Esophagus muscularis mucosa (tissue), 4 donors: ENCODE measurements at regions not wholly inside any gene's neighbourhood (a gene's known extent, or its start where the extent isn't known, plus 50 kb on each side); places are given as distances from the start of the nearest gene placed in this dataset.

Experiments used
- DNase-seq: peaks from one replicate; pipeline ENCODE4 v3.0.0-alpha.2; 2017; ENCODE audit errors: extremely low spot score
- H3K27ac ChIP-seq, 4 donors: fragments of 200-600 bp; sonication (generic); replicated peaks in 1 of 4; 1 replicate in 3 of 4; 2 replicates in 1 of 4; pipeline ENCODE4 v1.5.1; 2016 to 2019; ENCODE audit warnings: mild to moderate bottlenecking in 1 of 4
- H3K27me3 ChIP-seq, 4 donors: fragments of 200-600 bp; sonication (generic); one replicate each; pipeline versions ENCODE4 v1.5.1 to v1.6.0; 2016 to 2019
- H3K36me3 ChIP-seq, 4 donors: fragments of 200-600 bp; sonication (generic); one replicate each; pipeline ENCODE4 v1.5.1; 2016 to 2019
- H3K4me1 ChIP-seq, 4 donors: fragments of 200-600 bp; sonication (generic); one replicate each; pipeline ENCODE4 v1.5.1; 2016 to 2019
- H3K4me3 ChIP-seq, 4 donors: fragments of 200-600 bp; sonication (generic); 1 replicate in 2 of 4; 2 replicates in 2 of 4; pipeline ENCODE4 v1.5.1; 2016 to 2019; ENCODE audit warnings: mild to moderate bottlenecking in 4 of 4, moderate library complexity in 1 of 4
- H3K9me3 ChIP-seq, 4 donors: fragments of 200-600 bp; sonication (generic); 1 replicate in 3 of 4; 2 replicates in 1 of 4; pipeline ENCODE4 v1.5.1; 2016 to 2019
- EP300 ChIP-seq: sonication (generic); formaldehyde crosslinking; IDR thresholded peaks from one replicate; pipeline ENCODE4 v1.6.1; 2017; ENCODE audit warnings: antibody characterized with exemption
- POLR2A ChIP-seq: fragments of 450-650 bp; IDR thresholded peaks from one replicate; pipeline ENCODE4 v1.6.1; 2017; ENCODE audit warnings: antibody characterized with exemption, moderate library complexity, mild to moderate bottlenecking, low read depth
- POLR2AphosphoS5 ChIP-seq, 2 donors: sonication (generic); formaldehyde crosslinking; IDR thresholded peaks; one replicate each; pipeline ENCODE4 v1.6.1; 2017; ENCODE audit warnings: antibody characterized with exemption in 2 of 2
- WGBS: methylation state at CpG from one replicate; pipeline ENCODE4 v1.1.5; 2018; 5-methylcytosine and 5-hydroxymethylcytosine counted together
- intact Hi-C: fragments of 100-400 bp; cut with DNase I; formaldehyde crosslinking; loops from one replicate; pipeline ENCODE4 v1.15.1; 2023
- TF ChIP-seq, protein P1 (sequence below), 3 experiments: fragments of 200-600 bp in 2 of 3; fragments of 450-650 bp in 1 of 3; sonication (generic) in 2 of 3; IDR thresholded peaks; one replicate each; pipeline ENCODE4 v1.5.1; 2017 to 2019; ENCODE audit warnings: antibody characterized with exemption in 3 of 3, mild to moderate bottlenecking in 2 of 3, moderate library complexity in 1 of 3

DNA sequence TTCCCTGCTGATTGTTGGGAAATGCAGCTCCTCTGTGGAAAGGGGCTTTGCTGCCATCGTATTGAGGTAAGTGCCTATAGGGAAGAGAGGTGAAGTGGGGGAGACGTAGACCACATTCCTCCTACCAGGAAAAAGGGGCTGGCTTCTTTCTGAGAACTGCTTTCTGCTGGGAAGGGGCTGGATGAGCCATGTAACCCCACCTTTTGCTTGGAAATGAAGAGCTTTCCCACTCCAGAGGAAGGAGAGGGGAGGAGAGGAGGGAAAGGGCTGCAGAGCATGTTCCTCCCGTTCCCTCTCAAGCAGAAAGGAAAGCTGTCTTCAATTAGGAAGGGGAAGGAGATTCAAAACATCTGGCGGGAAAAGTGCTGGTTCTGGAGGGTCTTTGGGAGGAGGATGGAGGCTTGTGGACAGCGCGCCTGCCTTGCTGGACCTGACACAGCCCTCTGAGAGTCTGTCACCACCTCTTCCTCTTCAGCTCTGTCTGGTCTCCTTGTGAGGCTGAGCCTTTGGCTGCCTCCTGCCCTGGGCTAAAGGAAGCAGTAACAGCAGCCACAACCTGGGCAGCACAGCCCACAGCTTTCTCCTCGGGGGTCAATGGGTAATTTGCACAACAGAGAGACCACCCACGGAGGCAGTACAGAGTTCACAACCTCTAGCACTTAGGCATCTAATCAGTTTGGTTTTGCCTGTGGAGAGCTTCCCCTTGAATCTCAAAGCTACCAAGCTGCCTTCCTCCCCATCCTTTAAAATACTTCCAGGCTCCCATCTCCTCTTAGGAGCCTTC lies 410.0 kb upstream of the TNP1 start:
- intact Hi-C loops: loop anchor here (10.0 kb wide), 1 partner anchor 165 kb away; no protein-coding TSS in a partner anchor
- peaks cover 0 to 6% (median 0%) of the 10 kb centered on the region in 4 donors for H3K4me1 ChIP-seq
- WGBS: 75% methylated on average over 7 of the region's 8 CpGs
- no peak overlapping the region for H3K27ac ChIP-seq
- no peaks in the 10 kb centered on the region for H3K36me3 ChIP-seq
- no peak overlapping the region for H3K4me3 ChIP-seq
- H3K27me3 ChIP-seq: no peaks in the 10 kb centered on the region
- peaks cover 0 to 7% (median 0%) of the 10 kb centered on the region in 4 donors for H3K9me3 ChIP-seq
- DNase-seq: no peak
- TF ChIP-seq, protein P1, sequence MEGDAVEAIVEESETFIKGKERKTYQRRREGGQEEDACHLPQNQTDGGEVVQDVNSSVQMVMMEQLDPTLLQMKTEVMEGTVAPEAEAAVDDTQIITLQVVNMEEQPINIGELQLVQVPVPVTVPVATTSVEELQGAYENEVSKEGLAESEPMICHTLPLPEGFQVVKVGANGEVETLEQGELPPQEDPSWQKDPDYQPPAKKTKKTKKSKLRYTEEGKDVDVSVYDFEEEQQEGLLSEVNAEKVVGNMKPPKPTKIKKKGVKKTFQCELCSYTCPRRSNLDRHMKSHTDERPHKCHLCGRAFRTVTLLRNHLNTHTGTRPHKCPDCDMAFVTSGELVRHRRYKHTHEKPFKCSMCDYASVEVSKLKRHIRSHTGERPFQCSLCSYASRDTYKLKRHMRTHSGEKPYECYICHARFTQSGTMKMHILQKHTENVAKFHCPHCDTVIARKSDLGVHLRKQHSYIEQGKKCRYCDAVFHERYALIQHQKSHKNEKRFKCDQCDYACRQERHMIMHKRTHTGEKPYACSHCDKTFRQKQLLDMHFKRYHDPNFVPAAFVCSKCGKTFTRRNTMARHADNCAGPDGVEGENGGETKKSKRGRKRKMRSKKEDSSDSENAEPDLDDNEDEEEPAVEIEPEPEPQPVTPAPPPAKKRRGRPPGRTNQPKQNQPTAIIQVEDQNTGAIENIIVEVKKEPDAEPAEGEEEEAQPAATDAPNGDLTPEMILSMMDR (IDR thresholded peaks at IDR 0.05): no peak

DNA sequence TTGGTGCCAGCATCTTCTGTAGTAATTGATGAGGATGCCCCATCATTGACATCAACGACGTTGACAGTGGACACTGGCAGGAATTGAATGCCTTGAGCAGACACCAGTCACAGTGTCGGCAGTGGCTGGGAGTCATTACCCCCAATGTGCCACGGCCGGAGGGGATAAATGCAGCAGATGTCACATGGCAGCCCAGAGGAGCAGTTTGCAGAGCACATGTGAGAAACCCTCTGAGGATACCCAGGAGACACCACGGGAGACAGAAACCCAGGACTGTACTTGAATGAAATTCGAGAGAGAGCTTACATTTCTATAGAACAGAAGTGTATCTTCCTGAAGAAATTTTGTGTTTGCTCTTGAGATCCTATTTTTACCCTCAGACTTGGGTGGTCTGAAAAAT lies 409.1 kb upstream of the TNP1 start:
- TF ChIP-seq POLR2AphosphoS5 (IDR thresholded peaks at IDR 0.05): no peak
- 95% methylated on average over 5 of the region's 7 CpGs for WGBS
- Histone ChIP-seq H3K27me3 (no peaks in the 10 kb centered on the region), H3K27ac (no peak overlapping the region), H3K36me3 (no peaks in the 10 kb centered on the region), H3K4me1 (peaks cover 0 to 8% (median under 1%) of the 10 kb centered on the region in 4 donors), H3K4me3 (no peak overlapping the region), H3K9me3 (peaks cover 0 to 7% (median 0%) of the 10 kb centered on the region in 4 donors)
- no peak for DNase-seq
- intact Hi-C loops: no loop called here

DNA sequence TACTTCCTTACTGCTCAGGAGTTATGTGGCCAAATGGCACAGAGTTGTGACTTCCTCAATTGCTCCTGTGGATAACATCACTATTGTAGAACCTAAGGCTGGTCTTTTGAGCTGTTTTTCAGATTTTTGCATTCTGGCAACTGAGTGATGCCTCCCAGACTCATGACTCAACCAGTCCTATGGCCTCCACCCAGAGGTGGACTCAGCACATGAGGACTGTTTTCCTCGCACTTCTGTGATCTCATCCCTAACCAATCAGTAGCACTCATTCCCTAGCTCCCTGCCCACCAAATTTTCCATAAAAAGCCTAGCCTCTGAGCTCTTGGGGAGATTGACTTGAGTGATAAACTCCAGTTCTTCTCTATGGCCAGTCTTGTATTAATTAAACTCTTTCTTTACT lies 407.9 kb upstream of the TNP1 start:
- intact Hi-C loops: no loop called here

DNA sequence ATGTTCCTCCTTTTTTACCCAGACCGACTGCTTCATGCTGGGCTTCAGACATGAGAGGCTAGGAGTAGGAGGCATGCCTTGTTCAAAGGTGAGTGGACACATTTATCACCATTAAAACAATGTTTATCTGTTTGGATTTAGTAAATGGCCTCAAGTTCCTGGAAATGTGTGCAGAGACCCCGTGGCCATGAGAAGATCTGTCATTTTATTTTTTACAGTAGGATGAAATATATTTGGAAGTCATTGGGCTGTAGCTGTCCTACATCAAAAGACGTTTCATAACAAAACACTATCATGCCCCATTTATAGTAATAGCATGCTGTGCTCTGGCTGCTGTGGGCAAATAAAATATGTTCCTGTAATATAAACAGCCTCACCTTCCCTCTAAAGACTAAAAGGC lies 403.9 kb upstream of the TNP1 start:
- 56% methylated on average over 3 of the region's 3 CpGs for WGBS
- intact Hi-C loops: no loop called here

More for the DNA sequence above, 407.9 kb upstream of the TNP1 start:
- H3K4me1 ChIP-seq: peaks cover 0 to 21% (median 9%) of the 10 kb centered on the region in 4 donors
- DNase-seq: no peak
- no peaks in the 10 kb centered on the region for H3K36me3 ChIP-seq
- H3K4me3 ChIP-seq: no peak overlapping the region
- TF ChIP-seq POLR2A (no peak), POLR2AphosphoS5 (IDR thresholded peaks at IDR 0.05) (no peak), EP300 (no peak)
- TF ChIP-seq, protein P1 (IDR thresholded peaks at IDR 0.05): no peak
- peaks cover 0 to 7% (median 0%) of the 10 kb centered on the region in 4 donors for H3K9me3 ChIP-seq
- no peaks in the 10 kb centered on the region for H3K27me3 ChIP-seq
- 93% methylated on average over 1 of the region's 1 CpG for WGBS
- H3K27ac ChIP-seq: no peak overlapping the region

DNA sequence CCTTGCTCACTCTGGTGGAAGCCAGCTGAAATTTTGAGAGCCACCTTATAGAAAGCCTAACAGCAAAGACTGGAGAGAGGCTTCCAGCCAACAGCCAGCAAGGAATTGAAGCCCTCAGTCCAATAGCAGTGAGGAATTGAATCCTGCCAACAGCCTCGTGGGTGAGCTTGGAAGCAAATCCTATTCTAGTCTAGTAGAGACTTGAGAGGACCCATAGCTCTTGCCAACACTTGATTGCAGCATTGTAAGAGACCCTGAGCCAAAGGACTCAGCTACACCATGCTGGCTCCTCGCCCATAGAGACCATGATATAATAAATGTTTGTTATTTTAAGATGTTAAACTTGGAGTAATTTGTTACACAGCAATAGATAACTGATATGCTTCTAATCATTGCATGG lies 403.0 kb upstream of the TNP1 start:
- intact Hi-C loops: no loop called here

More for the DNA sequence above, 403.9 kb upstream of the TNP1 start:
- Histone ChIP-seq H3K27me3 (no peaks in the 10 kb centered on the region), H3K27ac (peak overlapping the region in 3 of 4 donors; percentile 41 to 60 (median 59)), H3K4me3 (no peak overlapping the region), H3K36me3 (no peaks in the 10 kb centered on the region), H3K4me1 (peaks cover 0 to 21% (median 13%) of the 10 kb centered on the region in 4 donors), H3K9me3 (peaks cover 0 to 7% (median 0%) of the 10 kb centered on the region in 4 donors)
- TF ChIP-seq, protein P1 (IDR thresholded peaks at IDR 0.05): no peak
- TF ChIP-seq POLR2A (no peak), EP300 (peak; percentile 17), POLR2AphosphoS5 (IDR thresholded peaks at IDR 0.05) (peak; percentile 7 to 11)
- DNase-seq: no peak

More for the DNA sequence above, 403.0 kb upstream of the TNP1 start:
- H3K36me3 ChIP-seq: no peaks in the 10 kb centered on the region
- H3K27me3 ChIP-seq: no peaks in the 10 kb centered on the region
- TF ChIP-seq POLR2AphosphoS5 (IDR thresholded peaks at IDR 0.05) (no peak), POLR2A (no peak), EP300 (no peak)
- TF ChIP-seq, protein P1 (IDR thresholded peaks at IDR 0.05): no peak
- WGBS: no CpG with 5 or more reads among the region's 2 CpGs
- no peak overlapping the region for H3K4me3 ChIP-seq
- no peak for DNase-seq
- H3K27ac ChIP-seq: peak overlapping the region in 1 of 4 donors; percentile 60
- H3K9me3 ChIP-seq: peaks cover 0 to 3% (median 0%) of the 10 kb centered on the region in 4 donors
- peaks cover 0 to 21% (median 13%) of the 10 kb centered on the region in 4 donors for H3K4me1 ChIP-seq
